Endothelial cell of umbilical vein (primary cell): ENCODE measurements at regions not wholly inside any gene's neighbourhood (a gene's known extent, or its start where the extent isn't known, plus 50 kb on each side); places are given as distances from the start of the nearest gene placed in this dataset. TPM values are rescaled to one million over a fixed set of nuclear protein-coding genes. Genes with fewer than 3 reads are reported as not detected.

Experiments
- small RNA-seq: library from RNA; depleted of rRNA; stranded (forward); fragments of <200 nt; gene quantifications from one replicate; pipeline ENCODE3, GENCODE V24; 2012; ENCODE audit warnings: low replicate concordance, low read depth; ENCODE audit not compliant: insufficient read depth, insufficient read length

Small RNA genes in the stretch of these regions (small RNA-seq; reads per million reads assigned to genes)
- gene HMGN2P47 = not detected
